Stimulated activated naive CD4-positive, alpha-beta T cell (primary cell): ENCODE measurements at regions not wholly inside any gene's neighbourhood (a gene's known extent, or its start where the extent isn't known, plus 50 kb on each side); places are given as distances from the start of the nearest gene placed in this dataset.

Experiments
- DNase-seq, 6 experiments: peaks; one replicate each; lab custom pipeline; 2025; lab: John Stamatoyannopoulos, UW

DNA sequence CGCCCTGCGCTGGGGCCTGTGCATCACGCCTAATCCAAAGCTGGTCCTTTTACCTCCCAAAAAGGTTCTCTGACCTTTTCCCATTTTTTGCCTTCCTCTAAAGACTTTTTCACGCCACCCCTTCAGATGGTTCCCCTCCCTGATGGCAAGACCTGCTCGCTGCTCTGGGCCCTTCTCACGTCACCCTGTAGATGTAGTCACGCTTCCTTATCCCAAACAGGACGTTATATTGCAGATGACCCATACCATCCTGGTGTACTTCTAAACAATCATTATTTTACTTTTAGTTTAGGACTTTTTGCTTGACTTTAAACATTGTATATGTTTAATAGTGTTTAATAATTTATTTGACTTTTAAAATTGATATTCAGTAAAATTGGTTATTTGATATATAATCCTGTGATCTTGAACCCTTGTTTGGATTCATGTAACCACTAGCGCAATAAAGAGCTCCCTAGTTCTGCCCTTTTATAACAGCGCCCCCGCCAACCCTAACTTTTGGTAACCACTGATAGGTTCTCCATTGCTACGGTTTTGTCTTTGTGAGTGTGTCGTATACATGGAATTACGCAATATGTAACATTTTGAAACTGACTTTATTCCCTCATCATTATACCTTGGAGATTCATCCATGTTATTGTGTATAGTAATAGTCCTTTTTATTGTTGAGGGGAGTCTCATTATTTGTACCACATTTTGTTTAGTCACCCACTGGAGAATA is 159.0 kb upstream of the CHRNA7 start:
- DNase-seq = no peak

DNA sequence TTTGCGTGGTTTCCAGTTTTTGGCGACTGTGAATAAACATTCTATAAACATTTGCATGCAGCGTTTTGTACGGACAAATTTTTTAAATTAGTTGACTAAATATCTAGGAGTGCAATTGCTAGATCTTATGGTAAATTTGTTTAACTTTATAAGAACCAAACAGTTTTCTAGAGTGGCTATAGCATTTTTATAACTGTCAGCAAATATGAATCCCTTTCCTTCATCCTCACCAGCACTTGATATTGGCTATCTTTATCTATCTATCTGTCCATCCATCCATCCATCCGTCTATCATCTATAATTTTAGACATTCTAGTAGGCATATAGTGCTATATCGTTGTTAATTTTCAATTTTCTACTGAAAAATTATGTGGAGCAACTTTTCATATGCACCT is 158.4 kb upstream of the CHRNA7 start:
- DNase-seq = no peak

DNA sequence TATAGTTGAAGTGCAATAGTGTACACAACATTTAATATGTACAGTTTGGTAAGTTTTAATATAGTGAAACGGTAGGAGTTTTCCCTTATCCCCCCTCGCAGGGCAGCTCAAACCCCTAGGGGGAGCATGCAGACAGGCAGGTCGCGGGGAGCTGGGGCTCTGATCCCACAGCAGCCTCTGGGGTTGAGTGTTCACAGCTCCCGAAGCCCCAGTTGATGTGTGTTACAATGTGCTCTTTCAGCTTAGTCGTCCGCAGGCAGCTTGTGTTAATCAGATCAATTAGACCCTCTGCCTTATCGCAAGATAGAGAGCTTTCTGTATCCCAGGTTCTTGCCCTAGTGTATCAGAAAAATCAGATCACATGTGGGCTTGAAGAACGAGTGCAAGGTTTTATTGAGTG is 143.1 kb upstream of the CHRNA7 start:
- DNase-seq = no peak

DNA sequence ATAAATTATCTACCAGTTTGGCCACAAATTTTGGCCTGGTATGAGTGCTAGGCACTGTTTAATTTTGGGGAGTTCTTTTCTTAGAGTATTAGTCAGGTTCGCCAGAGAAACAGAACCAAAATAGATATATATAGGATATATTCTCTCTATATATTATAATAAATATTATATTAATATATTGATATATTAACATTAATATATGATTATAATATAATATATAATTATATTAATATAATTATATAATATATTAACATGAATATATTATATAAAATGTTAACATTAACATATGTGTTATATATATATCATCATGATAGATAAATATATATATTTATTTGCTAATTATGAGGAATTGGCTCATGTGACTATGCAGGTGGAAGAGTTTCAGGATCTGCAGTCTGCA is 137.8 kb upstream of the CHRNA7 start:
- DNase-seq = no peak

DNA sequence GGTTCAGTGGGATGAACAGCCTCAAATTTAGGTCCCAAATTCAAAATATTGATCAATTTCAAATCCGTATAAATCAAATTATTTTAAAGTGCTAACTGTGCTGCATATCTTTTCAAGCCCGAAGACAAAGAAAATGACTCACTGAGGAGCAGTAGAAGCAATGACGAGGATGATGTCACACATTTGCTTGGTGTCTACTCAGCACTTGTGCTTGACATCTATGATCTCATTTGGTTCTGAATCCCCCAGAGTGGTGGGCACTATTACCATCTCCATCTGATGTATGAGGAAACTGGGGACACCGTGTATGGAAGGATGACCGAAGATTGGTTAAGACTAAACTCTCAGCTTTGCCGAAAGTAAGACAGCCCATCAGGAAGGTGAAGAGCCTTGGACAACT is 136.5 kb upstream of the CHRNA7 start:
- DNase-seq = no peak

DNA sequence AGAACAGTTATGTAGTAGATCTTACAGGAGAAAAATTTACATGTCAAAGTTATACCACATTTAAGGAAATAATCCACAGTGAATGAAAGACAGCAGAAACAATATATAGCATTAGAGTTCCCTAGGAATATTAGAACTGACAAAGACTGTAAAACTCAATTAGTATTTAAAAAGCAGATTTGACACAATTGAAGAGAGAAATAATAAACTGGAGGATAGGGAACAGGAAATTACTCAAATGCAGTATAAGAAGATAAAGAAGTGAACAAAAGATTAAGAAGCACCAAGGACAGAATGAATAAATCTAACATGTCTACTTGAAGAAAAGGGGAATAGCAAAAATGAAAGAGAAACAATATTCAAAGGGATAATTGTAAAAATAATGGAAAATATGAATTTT is 132.6 kb upstream of the CHRNA7 start:
- no peak for DNase-seq

DNA sequence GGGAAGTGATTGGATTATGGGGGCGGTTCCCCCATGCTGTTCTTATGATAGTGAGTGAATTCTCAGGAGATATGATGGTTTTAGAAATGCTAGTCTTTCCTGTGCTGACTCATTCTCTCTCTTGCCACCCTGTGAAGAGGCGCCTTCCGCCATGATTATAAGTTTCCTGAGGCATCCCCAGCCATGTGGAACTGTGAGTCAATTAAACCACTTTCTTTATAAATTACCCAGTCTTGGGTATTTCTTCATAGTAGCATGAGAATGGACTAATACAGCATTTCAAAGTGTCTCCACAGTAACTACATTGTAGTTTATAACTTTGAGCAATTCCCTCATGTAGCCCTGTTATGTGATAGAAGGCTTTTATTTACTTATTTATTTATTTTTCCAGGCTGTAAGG is 128.8 kb upstream of the CHRNA7 start:
- no peak for DNase-seq

DNA sequence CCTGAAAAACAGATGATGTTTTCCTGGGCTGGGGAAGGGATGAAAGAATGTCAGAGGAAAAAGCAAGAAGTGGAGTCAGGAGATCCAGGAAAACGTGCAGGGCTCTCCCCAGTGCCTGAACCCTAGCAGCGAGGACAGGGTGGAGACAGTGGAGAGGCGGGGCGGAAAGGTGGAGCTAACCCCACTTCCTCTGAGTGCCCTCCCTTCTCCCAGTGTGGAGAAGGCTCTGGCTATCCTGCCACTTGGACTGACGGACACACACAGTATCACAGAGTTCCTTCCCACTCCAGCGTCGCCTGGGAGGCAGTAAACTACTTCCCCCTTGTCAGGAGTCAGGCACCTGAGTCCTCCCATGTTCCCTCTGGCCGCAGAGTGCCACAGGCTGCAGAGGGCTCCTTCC is 125.3 kb upstream of the CHRNA7 start:
- DNase-seq = no peak

DNA sequence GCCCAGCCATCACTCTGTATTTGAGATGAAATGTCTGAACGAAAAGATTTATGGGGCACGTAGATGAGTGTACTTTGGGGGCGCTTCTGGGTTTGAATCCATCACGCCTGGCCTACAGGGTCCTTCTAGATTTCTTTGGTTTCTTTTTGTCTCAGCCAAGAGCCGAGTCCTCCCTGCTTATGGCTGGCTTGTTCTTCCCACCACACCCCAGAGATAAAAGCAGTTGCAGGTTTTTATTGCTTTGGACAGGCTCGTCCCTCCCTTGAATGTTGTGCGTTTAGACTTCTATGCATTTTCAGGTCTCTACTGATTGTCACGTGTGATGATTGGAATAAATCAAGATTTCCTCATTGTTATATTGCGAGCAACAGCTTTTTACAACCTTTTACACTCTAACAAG is 104.8 kb upstream of the CHRNA7 start:
- no peak for DNase-seq

DNA sequence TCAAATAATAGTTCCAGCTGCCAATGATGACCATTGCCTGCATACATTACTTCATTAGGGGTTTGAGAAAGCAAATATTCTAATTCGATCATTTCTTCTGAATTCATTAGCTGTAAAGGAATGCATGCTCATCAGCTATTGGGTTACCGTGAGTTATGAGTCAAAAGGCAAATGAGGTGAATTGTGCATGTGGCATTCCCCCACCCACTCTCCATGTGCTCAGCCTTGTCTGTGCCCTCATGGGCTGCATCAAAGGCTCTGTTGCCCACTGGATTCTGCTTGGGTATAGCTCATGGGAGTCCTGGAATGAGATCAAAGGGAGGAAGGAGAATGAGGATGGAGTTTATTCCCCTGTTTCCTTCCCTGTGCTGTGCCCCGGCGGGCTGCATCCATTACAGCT is 99.3 kb upstream of the CHRNA7 start:
- DNase-seq = no peak

DNA sequence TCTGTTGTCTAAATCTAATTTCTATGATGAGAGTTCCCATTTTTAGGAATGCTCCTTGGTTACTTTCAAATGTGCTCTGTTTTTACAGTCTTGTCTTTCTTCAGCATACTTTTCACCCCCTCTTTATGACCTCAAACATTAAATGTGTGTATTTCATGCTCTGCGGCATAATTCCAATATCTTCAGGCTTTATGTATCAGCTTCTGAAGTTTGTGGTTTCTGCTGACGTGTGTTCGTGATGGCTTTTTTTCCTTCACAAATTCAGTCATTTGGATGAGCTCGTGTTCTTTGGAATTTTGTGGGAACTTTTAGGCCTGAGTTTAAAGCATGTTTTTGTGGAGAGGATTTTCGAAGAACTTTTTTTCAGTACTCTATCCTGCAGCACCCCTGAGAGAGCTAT is 97.7 kb upstream of the CHRNA7 start:
- no peak for DNase-seq

DNA sequence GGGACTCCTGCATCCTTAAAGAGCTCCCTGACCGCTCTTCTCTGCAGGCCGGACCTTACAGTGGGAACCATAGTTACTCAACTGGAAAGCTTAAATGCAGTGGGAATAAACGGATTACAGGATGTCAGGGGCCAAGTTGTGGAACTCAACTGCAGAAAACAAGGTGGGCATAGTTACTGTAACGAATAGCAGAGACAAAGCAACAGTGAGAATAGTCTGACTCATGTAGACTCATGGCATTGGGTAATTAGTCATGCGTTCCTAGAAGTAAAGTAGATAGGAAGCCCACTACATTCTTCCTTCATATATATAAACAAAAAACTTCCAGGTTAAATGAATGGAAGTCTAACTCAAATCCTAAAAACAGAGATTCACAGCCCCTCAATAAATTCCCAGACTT is 95.5 kb upstream of the CHRNA7 start:
- no peak for DNase-seq

DNA sequence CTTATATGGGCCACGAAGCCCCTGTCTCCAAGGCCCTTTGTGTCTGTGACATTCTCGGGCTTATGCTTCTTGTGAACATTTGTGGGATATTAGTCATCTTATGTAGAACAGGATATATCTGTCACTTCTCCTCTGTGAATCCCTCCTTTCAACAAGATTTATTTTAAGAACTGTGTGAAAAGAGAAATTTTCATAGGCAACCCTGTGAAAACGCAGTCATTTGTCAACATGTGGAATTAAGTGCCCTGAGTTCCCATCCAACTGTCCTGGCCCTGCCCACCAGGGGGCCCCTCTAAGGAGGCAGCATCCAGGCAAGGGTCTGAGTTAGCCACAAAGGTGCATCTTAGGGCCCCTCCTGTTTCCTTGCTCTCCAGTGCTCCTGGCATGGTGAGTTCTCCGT is 76.8 kb upstream of the CHRNA7 start:
- no peak for DNase-seq

DNA sequence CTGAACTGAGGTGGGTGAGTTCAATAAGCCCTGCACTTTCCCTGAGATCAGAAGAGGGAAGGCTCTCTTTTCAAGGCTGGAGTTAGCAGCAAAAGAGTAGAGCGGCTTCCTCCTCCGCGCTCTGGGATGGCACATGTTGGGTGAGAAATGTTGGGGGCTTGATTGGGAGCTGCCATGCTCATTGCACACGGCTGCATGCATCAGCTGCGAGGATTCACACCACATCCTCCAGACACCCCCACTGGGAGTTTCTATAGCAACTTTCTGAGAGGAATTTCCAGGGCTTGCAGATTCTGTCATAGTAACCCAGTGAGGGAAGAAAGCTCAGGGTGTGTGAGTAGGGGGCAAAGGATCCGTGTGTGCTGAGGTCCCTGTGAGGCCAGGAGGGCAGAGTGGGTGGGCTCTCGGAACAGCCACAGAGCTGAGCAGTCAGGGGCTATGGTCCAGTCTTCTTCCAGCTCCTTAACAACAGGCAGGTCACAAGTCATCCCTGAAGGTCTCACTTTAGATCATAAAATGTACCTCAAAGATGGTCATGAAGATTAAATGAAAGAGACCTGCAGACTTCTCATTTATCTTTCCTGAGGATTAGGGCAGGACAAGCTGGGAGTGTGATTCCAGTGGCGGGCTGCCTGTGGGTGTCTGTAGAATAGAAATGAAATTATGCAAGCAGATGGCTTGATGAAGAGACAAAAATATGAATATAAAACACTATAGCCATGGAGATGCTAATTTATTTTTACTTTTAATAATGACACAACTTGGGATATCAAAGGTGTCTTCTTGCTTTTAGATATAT is 75.7 kb upstream of the CHRNA7 start:
- no peak for DNase-seq

DNA sequence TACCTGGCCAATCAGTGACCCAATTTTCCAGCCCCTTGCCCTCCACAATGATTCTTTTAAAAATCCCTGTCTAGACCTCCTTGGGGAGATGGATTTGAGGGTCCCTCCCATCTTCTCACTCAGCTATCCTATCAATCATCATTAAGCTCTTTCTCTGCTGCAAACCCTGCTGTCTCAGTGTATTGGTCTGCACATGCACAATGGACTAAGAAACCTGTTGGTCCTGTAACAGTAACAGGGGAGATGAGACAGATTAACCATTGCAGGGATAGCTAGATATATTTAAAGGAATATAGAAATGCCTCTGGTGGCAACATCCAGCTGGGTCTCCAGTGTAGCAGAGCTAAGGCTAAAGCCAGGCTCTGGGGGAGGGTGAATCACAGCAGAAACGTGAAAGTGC is 74.6 kb upstream of the CHRNA7 start:
- no peak for DNase-seq

DNA sequence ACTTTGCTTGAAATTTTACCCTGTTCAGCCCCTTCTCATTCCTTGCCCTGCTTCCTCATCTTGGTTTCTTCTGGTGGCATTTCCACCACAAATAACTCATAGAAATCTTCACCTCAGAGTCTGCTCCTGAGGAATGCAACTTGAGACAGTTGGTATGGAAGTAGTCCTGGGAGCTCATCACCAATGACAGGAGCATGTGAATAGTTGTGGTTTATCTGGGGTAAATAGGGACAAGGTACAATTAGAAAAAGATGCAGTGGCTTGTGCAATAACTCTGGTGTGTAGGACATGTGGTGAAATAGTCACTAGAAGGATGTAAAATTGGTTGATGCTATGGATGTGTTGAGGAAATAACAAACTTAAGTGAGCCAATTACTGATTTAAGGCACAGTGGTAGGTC is 72.7 kb upstream of the CHRNA7 start:
- DNase-seq = no peak

DNA sequence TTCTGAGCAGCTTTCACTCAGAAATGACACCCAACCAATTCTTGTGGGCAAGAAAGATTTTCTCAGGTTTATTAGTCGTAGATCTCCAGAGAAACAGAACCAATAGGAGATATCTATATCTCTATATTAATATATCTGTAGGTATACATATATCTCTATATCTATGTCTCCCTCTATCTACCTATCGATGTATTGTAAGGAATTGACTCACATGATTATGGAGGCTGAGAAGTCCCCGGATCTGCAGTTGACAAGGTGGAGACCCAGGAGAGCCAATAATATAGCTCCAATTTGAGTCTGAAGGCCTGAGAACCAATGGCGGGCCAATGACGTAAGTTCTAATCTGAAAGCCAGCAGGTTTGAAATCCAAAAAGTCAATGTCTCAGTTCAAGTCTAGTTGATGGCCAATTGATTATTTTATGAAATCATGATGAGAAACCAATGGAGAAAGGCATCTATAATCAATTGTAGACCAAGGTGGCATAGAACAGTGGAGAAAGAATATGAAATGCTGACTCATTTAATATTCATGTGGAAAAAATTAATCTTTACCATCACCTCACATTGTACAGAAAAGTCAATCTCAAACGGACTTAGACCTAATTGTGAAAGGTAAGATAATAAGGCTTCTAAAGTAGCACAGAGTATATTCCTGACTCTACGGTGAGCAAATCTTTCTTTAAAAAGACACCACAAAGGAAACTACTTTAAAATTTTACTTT is 65.6 kb upstream of the CHRNA7 start:
- no peak for DNase-seq

DNA sequence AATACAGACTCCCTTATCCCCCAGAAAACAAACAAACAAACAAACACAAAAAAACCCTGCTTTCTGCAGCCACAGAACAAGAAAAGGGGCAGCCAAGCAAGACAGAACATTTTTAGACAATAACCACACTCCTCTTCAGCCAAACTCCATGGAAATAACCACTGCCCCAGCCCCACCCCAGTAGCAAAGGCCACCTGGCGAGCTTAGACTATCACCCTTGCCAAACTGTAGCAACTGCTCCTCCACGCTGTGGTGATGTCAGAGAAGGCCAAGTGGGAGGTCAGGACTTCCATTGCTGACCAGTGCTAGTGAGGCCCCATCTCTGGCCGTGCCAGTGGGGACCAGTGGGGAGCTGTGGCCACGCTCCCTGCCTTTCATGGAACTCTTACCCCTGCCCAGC is 60.3 kb upstream of the CHRNA7 start:
- no peak for DNase-seq

DNA sequence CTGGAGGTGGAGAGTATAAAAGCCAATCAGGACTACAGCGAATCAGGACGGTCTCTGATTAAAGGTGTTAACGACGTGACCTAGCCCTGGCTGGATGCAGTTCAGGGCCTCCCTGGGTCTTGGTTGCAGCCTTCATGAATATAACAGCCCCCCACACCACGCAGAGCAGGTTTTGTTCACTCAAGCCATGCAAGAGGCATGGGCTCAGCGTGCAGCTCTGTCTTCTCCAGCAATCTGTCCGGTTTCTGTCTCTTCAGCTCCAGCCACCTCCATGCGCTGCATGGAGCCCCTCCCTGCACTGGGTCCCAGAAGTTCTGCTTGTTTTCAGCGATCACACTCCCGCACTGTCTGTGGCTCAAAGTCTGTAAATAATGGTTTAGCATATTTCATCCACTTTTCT is 57.1 kb upstream of the CHRNA7 start:
- DNase-seq = no peak

DNA sequence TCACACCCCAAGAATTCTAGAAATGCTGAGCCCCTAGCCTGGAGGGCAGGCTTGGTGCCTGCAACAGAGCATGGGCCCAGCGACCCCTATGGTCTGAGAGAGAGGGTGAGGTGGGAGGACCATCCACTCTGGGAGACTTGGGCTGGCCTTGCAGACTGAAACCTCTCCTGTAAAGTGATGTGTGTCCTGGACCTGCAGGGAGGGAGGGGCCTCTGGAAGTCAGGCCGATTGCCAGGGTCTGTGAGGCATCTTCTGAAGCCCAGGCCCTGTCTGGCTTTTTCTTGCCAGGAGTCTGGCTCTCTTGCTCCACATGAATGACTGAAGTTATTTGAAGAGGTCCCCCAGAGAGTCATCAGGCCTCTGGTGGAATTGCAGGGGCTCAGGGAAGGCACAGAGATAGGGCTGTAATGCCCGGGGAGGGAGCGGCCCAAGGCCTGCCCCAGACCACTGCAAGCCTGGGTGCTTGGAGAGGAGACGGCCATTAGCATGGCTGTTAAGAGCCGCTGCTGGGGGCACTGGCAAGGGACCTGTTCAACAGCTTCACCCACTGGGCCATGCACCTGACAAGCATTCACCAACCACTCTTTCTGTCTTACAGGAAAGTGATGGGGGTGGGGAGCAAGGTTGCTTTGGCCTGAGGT is 56.0 kb upstream of the CHRNA7 start:
- no peak for DNase-seq

DNA sequence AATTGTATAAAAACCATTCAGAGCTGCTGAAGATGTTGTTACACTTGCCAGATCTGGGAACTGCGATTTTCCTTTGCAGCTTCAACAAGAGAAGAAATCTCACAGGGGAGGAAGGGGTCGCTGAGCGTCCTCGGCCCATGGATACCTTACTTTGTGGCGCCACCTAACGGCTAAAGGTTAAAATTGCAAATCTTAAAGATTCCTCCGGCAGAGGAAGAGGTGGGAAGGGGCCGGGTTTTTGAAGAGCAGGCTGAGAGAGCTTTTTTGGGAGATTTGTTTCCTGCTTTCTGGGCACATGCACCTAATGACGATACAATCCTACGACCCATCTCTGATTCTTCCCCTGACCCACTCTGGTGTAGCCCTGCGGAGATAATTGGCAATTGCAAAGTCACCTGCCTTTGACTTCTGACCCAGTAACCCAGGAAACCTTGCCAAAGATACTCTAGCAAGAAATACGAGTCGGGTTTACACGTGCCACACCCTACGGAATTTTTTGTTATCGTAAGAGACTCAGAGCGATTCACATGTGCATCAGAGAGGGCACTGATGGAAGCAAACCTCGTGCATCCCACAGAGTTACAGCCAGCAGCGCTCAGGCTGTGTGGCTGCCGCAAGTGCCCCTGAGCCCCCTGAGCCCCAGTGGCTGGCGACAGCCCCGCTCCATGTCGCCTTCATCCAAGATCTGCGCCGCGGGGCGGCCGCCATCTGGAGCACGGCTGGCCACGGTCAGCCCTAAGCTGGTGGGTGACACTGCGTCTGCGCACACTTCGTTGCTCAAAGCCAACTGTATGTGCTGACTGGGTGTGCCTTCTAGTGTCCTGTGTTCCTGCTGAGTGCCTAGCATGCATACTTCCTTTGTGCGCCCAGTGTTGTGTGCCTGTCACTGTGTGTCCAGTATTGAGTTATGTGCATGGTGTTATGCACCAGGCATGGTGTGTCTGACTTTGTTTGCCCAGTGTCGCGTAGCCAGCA is 55.2 kb upstream of the CHRNA7 start:
- peak in 3 of 6 experiments; percentile 2 to 42 (median 21) for DNase-seq
